ENCODE measurements at regions not wholly inside any gene's neighbourhood (a gene's known extent, or its start where the extent isn't known, plus 50 kb on each side); places are given as distances from the start of the nearest gene placed in this dataset.
"Not testable (repeated sequence)": the region's sequence is repeated elsewhere in the genome, so short reads cannot be mapped to it uniquely, and the experiment has no call there.

DNA sequence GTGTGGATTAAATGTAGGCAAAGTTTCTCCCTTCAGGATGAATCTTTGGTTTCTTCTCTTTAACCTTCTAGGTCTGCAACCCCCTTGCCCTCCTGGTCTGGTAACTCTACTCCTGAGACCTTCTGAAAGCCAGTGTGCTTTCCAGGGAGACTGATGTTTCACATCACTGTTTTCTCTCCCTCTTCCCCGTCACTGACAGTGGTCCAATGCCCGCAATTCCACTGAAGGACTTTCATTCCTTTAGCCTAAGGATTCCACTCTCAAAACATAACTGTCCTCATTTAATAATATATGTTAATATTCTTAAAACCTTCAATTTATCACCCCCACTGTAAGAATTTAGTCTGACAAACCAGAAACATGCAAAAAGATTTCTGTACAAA, 101.5 kb upstream of the CPNE4 start:
- Histone ChIP-seq H3K9me3 (no peaks in the 10 kb centered on the region), H3K79me2 (ENCODE audit: insufficient read depth) (no peaks in the 10 kb centered on the region), H3K4me3 (ENCODE audit: low read depth in 2 of 2, low read length in 1 of 2) (no peak overlapping the region; a peak in 1 of 4 replicates), H3K27ac (ENCODE audit: low read depth in 2 of 2, low read length in 1 of 2) (peak overlapping the region in 1 of 2 experiments; percentile 98; a peak in 2 of 4 replicates), H3K4me1 (ENCODE audit: control insufficient read depth in 1 of 2, insufficient read depth in 2 of 2, low read depth in 1 of 2, low read length in 1 of 2) (peaks cover 0 to 17% of the 10 kb centered on the region in 2 experiments; a peak in 2 of 4 replicates), H4K20me1 (ENCODE audit: insufficient read depth) (no peaks in the 10 kb centered on the region), H3K4me2 (peak overlapping the region; percentile 77), H3F3A (replicated peaks; ENCODE audit: insufficient read depth) (peaks cover 20% of the 10 kb centered on the region), H3K27me3 (ENCODE audit: insufficient read depth) (no peaks in the 10 kb centered on the region), H2AFZ (ENCODE audit: low read depth) (peak overlapping the region; percentile 67; the same call in 1 of the 2 replicates), H3K9ac (peak overlapping the region; percentile 48), H3K9me2 (no peaks in the 10 kb centered on the region), H3K36me3 (replicated peaks in 1 of 2; ENCODE audit: control insufficient read depth in 1 of 2, insufficient read depth in 2 of 2, low read length in 1 of 2) (no peaks in the 10 kb centered on the region)
- TF ChIP-seq NFIC (IDR thresholded peaks at IDR 0.05; ENCODE audit: borderline replicate concordance) (no peak), RAD21 (IDR thresholded peaks at IDR 0.05; ENCODE audit: low read length) (no peak)
- 38% methylated on average over 2 of the region's 2 CpGs for WGBS (ENCODE audit: low lambda C conversion rate)
- DNase-seq, result no peak
- CTCF ChIA-PET, result interaction anchor here (1.3 kb wide), 1 partner anchor 98 kb away, joined by 3 read pairs; no protein-coding TSS in a partner anchor
- POLR2A ChIA-PET, result no interaction called here

DNA sequence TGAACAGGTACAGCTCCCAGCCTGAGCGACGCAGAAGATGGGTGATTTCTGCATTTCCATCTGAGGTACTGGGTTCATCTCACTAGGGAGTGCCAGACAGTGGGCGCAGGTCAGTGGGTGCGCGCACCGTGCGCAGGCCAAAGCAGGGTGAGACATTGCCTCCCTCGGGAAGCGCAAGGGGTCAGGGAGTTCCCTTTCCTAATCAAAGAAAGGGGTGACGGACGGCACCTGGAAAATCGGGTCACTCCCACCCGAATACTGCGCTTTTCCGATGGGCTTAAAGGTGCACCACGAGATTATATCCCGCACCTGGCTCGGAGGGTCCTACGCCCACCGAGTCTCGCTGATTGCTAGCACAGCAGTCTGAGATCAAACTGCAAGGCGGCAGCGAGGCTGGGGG, 102.1 kb upstream of the CPNE4 start:
- Histone ChIP-seq H3F3A (replicated peaks; ENCODE audit: insufficient read depth) (peaks cover 20% of the 10 kb centered on the region), H3K4me1 (ENCODE audit: control insufficient read depth in 1 of 2, insufficient read depth in 2 of 2, low read depth in 1 of 2, low read length in 1 of 2) (peaks cover 0 to 17% of the 10 kb centered on the region in 2 experiments; a peak in 2 of 4 replicates), H3K27ac (ENCODE audit: low read depth in 2 of 2, low read length in 1 of 2) (peak overlapping the region in 1 of 2 experiments; percentile 98; a peak in 2 of 4 replicates), H3K4me2 (0 out of 2 replicates have a peak overlapping the region, but pooled peaks have one; percentile 77), H3K9ac (peak overlapping the region; percentile 48; the same call in 1 of the 2 replicates)
- H3K9me2 ChIP-seq; H3K9me3 ChIP-seq; POLR2A ChIA-PET; H3K79me2 ChIP-seq (ENCODE audit: insufficient read depth); H4K20me1 ChIP-seq (ENCODE audit: insufficient read depth); H2AFZ ChIP-seq (ENCODE audit: low read depth); H3K36me3 ChIP-seq (replicated peaks in 1 of 2; ENCODE audit: control insufficient read depth in 1 of 2, insufficient read depth in 2 of 2, low read length in 1 of 2); H3K27me3 ChIP-seq (ENCODE audit: insufficient read depth); DNase-seq; CTCF ChIA-PET; H3K4me3 ChIP-seq (ENCODE audit: low read depth in 2 of 2, low read length in 1 of 2): not testable (repeated sequence)
- WGBS (ENCODE audit: low lambda C conversion rate), result 84% methylated on average over 17 of the region's 23 CpGs

DNA sequence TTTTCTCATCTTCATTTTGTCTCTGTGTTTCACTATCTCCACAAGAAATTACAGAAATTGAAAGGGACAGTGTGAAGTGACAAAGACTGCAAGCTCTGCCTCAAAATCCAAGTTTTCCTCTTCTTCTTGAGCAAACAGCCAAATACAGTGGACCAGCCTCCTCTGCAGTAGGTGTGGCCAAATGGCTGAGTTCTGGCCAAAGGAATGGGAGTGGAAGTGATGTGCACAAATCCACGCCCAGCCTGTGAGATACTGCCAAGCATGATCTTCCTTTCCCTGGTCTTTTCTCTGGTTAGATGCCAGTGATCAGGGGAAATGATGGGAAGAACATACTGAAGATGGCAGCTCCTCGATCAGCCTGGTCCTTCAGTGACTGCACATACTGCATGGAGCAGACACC, 111.0 kb upstream of the CPNE4 start:
- H3K4me3 ChIP-seq (ENCODE audit: low read depth in 2 of 2, low read length in 1 of 2), result no peak overlapping the region
- H3K9ac ChIP-seq, result no peak overlapping the region
- H2AFZ ChIP-seq (ENCODE audit: low read depth), result 0 out of 2 replicates have a peak overlapping the region, but pooled peaks have one; percentile 11
- H3K27me3 ChIP-seq (ENCODE audit: insufficient read depth), result no peaks in the 10 kb centered on the region
- CTCF ChIA-PET, result interaction anchor here (1.3 to 1.6 kb wide), 2 partner anchors 108 to 111 kb away, joined by 4 to 5 read pairs; partner anchors contain the start of gene CPNE4
- WGBS (ENCODE audit: low lambda C conversion rate), result 62% methylated on average over 2 of the region's 2 CpGs
- TF ChIP-seq SMC3 (IDR thresholded peaks at IDR 0.05; ENCODE audit: low read depth, low read length) (no peak), NRF1 (IDR thresholded peaks at IDR 0.05; ENCODE audit: low read depth, low read length) (no peak), TCF12 (IDR thresholded peaks at IDR 0.05) (no peak)
- H3F3A ChIP-seq (replicated peaks; ENCODE audit: insufficient read depth), result no peaks in the 10 kb centered on the region
- H3K4me2 ChIP-seq, result 0 out of 2 replicates have a peak overlapping the region, but pooled peaks have one; percentile 9
- DNase-seq, result no peak
- no peaks in the 10 kb centered on the region for H3K79me2 ChIP-seq (ENCODE audit: insufficient read depth)
- no peak overlapping the region for H3K27ac ChIP-seq (ENCODE audit: low read depth in 2 of 2, low read length in 1 of 2)
- POLR2A ChIA-PET, result no interaction called here
- H3K36me3 ChIP-seq (replicated peaks in 1 of 2; ENCODE audit: control insufficient read depth in 1 of 2, insufficient read depth in 2 of 2, low read length in 1 of 2), result no peaks in the 10 kb centered on the region
- H3K9me2 ChIP-seq, result no peaks in the 10 kb centered on the region
- no peaks in the 10 kb centered on the region for H3K9me3 ChIP-seq
- no peaks in the 10 kb centered on the region for H4K20me1 ChIP-seq (ENCODE audit: insufficient read depth)
- no peaks in the 10 kb centered on the region for H3K4me1 ChIP-seq (ENCODE audit: control insufficient read depth in 1 of 2, insufficient read depth in 2 of 2, low read depth in 1 of 2, low read length in 1 of 2)

DNA sequence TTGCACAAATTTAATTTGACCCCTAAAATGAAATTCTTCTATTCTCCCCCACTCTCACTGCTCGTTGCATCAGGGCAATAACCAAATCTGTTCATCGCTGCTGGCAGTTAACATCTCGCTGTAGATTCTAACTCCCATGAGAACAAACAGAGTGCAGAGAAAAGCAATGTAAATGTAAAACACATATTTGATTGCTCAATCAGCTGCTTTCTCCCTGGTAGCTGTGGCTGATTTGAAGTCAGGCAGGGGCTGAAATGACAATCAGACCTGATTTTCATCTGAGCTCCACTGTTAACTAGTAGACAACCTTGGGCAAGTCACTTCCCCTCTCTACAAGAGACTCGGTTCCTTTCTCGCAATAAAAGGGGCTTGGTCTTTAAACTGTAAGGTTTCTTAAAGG, 119.8 kb upstream of the CPNE4 start:
- no peaks in the 10 kb centered on the region for H3K4me1 ChIP-seq (ENCODE audit: control insufficient read depth in 1 of 2, insufficient read depth in 2 of 2, low read depth in 1 of 2, low read length in 1 of 2)
- no peaks in the 10 kb centered on the region for H3K9me3 ChIP-seq
- no peaks in the 10 kb centered on the region for H3K9me2 ChIP-seq
- TF ChIP-seq, protein P1, sequence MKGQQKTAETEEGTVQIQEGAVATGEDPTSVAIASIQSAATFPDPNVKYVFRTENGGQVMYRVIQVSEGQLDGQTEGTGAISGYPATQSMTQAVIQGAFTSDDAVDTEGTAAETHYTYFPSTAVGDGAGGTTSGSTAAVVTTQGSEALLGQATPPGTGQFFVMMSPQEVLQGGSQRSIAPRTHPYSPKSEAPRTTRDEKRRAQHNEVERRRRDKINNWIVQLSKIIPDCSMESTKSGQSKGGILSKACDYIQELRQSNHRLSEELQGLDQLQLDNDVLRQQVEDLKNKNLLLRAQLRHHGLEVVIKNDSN (IDR thresholded peaks at IDR 0.05; ENCODE audit: borderline replicate concordance, low read depth), result no peak
- TF ChIP-seq FOXM1 (IDR thresholded peaks at IDR 0.05; ENCODE audit: low read depth) (no peak), SIN3A (IDR thresholded peaks at IDR 0.05; ENCODE audit: borderline replicate concordance, low read depth, low read length) (no peak), ELF1 (IDR thresholded peaks at IDR 0.05) (no peak), POLR2AphosphoS5 (IDR thresholded peaks at IDR 0.05; ENCODE audit: low read depth, low read length) (no peak)
- TF ChIP-seq, protein P2, sequence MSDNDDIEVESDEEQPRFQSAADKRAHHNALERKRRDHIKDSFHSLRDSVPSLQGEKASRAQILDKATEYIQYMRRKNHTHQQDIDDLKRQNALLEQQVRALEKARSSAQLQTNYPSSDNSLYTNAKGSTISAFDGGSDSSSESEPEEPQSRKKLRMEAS (IDR thresholded peaks at IDR 0.05; ENCODE audit: low read depth), result no peak
- CTCF ChIA-PET, result no interaction called here
- no peak overlapping the region for H3K4me2 ChIP-seq
- POLR2A ChIA-PET, result no interaction called here
- H3K27ac ChIP-seq (ENCODE audit: low read depth in 2 of 2, low read length in 1 of 2), result no peak overlapping the region
- no peaks in the 10 kb centered on the region for H3K27me3 ChIP-seq (ENCODE audit: insufficient read depth)
- DNase-seq, result no peak
- WGBS (ENCODE audit: low lambda C conversion rate), result 66% methylated on average over 5 of the region's 5 CpGs
- no peak overlapping the region for H3K4me3 ChIP-seq (ENCODE audit: low read depth in 2 of 2, low read length in 1 of 2)
- H3F3A ChIP-seq (replicated peaks; ENCODE audit: insufficient read depth), result no peaks in the 10 kb centered on the region
- no peaks in the 10 kb centered on the region for H4K20me1 ChIP-seq (ENCODE audit: insufficient read depth)
- no peaks in the 10 kb centered on the region for H3K79me2 ChIP-seq (ENCODE audit: insufficient read depth)
- no peak overlapping the region for H3K9ac ChIP-seq
- no peaks in the 10 kb centered on the region for H3K36me3 ChIP-seq (replicated peaks in 1 of 2; ENCODE audit: control insufficient read depth in 1 of 2, insufficient read depth in 2 of 2, low read length in 1 of 2)
- no peak overlapping the region for H2AFZ ChIP-seq (ENCODE audit: low read depth)
